Lower lobe of right lung (tissue), 2 donors: ENCODE measurements at regions not wholly inside any gene's neighbourhood (a gene's known extent, or its start where the extent isn't known, plus 50 kb on each side); places are given as distances from the start of the nearest gene placed in this dataset.

Experiments used
- ATAC-seq, 2 donors: fragments of 200-7000 bp; cut with Tn5 transposase; one replicate each; pipeline ENCODE4 v1.9.1; 2020 to 2022; ENCODE audit warnings: mild to moderate bottlenecking in 2 of 2, moderate library complexity in 2 of 2
- DNase-seq: peaks from one replicate; pipeline ENCODE4 v3.0.0-alpha.2; 2020
- H3K27ac ChIP-seq: fragments of 200-600 bp; one replicate; pipeline ENCODE4 v1.8.0; 2022
- H3K27me3 ChIP-seq: fragments of 200-600 bp; one replicate; pipeline ENCODE4 v1.8.0; 2022; ENCODE audit warnings: low read depth
- H3K36me3 ChIP-seq: fragments of 200-600 bp; one replicate; pipeline ENCODE4 v1.8.0; 2022; ENCODE audit warnings: mild to moderate bottlenecking
- H3K4me1 ChIP-seq: fragments of 200-600 bp; one replicate; pipeline ENCODE4 v1.8.0; 2022
- H3K4me3 ChIP-seq: fragments of 200-600 bp; one replicate; pipeline ENCODE4 v1.8.0; 2022; ENCODE audit warnings: mild to moderate bottlenecking
- H3K9me3 ChIP-seq: fragments of 200-600 bp; one replicate; pipeline ENCODE4 v1.8.0; 2022
- CTCF ChIP-seq: fragments of 200-600 bp; IDR thresholded peaks from one replicate; pipeline ENCODE4 v1.8.0; 2022; ENCODE audit warnings: antibody characterized with exemption, mild to moderate bottlenecking
- intact Hi-C: fragments of 100-400 bp; cut with DNase I; formaldehyde crosslinking; loops from one replicate; pipeline ENCODE4 v1.11.0; 2022
- donor health status: DM: no; HTN: yes; CAD: no; lungs with severe emphysema.

- DNase-seq (no peak), ATAC-seq (no peak)
- Histone ChIP-seq H3K36me3 (no peaks in the 10 kb centered on the region), H3K4me3 (no peak overlapping the region), H3K27me3 (no peaks in the 10 kb centered on the region), H3K9me3 (no peaks in the 10 kb centered on the region), H3K27ac (no peak overlapping the region), H3K4me1 (no peaks in the 10 kb centered on the region)
- intact Hi-C loops = no loop called here
- no peak for TF ChIP-seq CTCF
These were observed 88.4 kb upstream of the PDE10A start for GRCh38 chr6:165751486-165751885.

GRCh38 chr6:165749163-165749562 lies 86.1 kb upstream of the PDE10A start:
- no peak for ATAC-seq
- no peak for DNase-seq
- intact Hi-C loops = no loop called here
- Histone ChIP-seq H3K27ac (no peak overlapping the region), H3K4me3 (no peak overlapping the region), H3K4me1 (no peaks in the 10 kb centered on the region), H3K27me3 (no peaks in the 10 kb centered on the region), H3K36me3 (no peaks in the 10 kb centered on the region), H3K9me3 (no peaks in the 10 kb centered on the region)
- TF ChIP-seq CTCF = no peak

GRCh38 chr6:165748390-165748789 lies 85.3 kb upstream of the PDE10A start:
- Histone ChIP-seq H3K4me1 (no peaks in the 10 kb centered on the region), H3K27ac (no peak overlapping the region), H3K36me3 (no peaks in the 10 kb centered on the region), H3K27me3 (no peaks in the 10 kb centered on the region), H3K9me3 (no peaks in the 10 kb centered on the region), H3K4me3 (no peak overlapping the region)
- no peak for TF ChIP-seq CTCF
- no peak for ATAC-seq
- no peak for DNase-seq
- intact Hi-C loops = no loop called here

- no peak for ATAC-seq
- no peaks in the 10 kb centered on the region for H3K9me3 ChIP-seq
- H3K27ac ChIP-seq = no peak overlapping the region
- H3K4me1 ChIP-seq = no peaks in the 10 kb centered on the region
- no peak overlapping the region for H3K4me3 ChIP-seq
- DNase-seq = no peak
- no peaks in the 10 kb centered on the region for H3K27me3 ChIP-seq
- TF ChIP-seq CTCF = no peak
- H3K36me3 ChIP-seq = no peaks in the 10 kb centered on the region
- intact Hi-C loops = no loop called here
These were observed 84.9 kb upstream of the PDE10A start for GRCh38 chr6:165747963-165748362.

- ATAC-seq (no peak), DNase-seq (no peak)
- TF ChIP-seq CTCF = no peak
- Histone ChIP-seq H3K4me1 (no peaks in the 10 kb centered on the region), H3K27me3 (no peaks in the 10 kb centered on the region), H3K9me3 (no peaks in the 10 kb centered on the region), H3K36me3 (no peaks in the 10 kb centered on the region), H3K4me3 (no peak overlapping the region), H3K27ac (no peak overlapping the region)
- intact Hi-C loops = no loop called here
These were observed 83.3 kb upstream of the PDE10A start for GRCh38 chr6:165746331-165746730.

GRCh38 chr6:165745492-165745891 lies 82.5 kb upstream of the PDE10A start:
- H3K27me3 ChIP-seq = no peaks in the 10 kb centered on the region
- H3K4me3 ChIP-seq = no peak overlapping the region
- H3K9me3 ChIP-seq = no peaks in the 10 kb centered on the region
- intact Hi-C loops = no loop called here
- DNase-seq = no peak
- no peak for ATAC-seq
- no peaks in the 10 kb centered on the region for H3K36me3 ChIP-seq
- H3K4me1 ChIP-seq = no peaks in the 10 kb centered on the region
- no peak overlapping the region for H3K27ac ChIP-seq
- TF ChIP-seq CTCF = no peak
